B cell (primary cell): ENCODE measurements at regions not wholly inside any gene's neighbourhood (a gene's known extent, or its start where the extent isn't known, plus 50 kb on each side); places are given as distances from the start of the nearest gene placed in this dataset.

Experiments
- EZH2 ChIP-seq: IDR thresholded peaks from 2 replicates; pipeline ENCODE4 v1.6.1; 2012; ENCODE audit warnings: borderline replicate concordance, low read depth, mild to moderate bottlenecking, moderate library complexity, low read length; ENCODE audit not compliant: insufficient read depth, poor library complexity, severe bottlenecking
- TF ChIP-seq, protein P1 (sequence below): fragments of 200-600 bp; IDR thresholded peaks from one replicate; pipeline ENCODE4 v1.8.0; 2022; ENCODE audit warnings: antibody characterized with exemption, mild to moderate bottlenecking

GRCh38 chr1:222283147-222283768, 264.6 kb downstream of the HHIPL2 start:
- TF ChIP-seq, protein P1, sequence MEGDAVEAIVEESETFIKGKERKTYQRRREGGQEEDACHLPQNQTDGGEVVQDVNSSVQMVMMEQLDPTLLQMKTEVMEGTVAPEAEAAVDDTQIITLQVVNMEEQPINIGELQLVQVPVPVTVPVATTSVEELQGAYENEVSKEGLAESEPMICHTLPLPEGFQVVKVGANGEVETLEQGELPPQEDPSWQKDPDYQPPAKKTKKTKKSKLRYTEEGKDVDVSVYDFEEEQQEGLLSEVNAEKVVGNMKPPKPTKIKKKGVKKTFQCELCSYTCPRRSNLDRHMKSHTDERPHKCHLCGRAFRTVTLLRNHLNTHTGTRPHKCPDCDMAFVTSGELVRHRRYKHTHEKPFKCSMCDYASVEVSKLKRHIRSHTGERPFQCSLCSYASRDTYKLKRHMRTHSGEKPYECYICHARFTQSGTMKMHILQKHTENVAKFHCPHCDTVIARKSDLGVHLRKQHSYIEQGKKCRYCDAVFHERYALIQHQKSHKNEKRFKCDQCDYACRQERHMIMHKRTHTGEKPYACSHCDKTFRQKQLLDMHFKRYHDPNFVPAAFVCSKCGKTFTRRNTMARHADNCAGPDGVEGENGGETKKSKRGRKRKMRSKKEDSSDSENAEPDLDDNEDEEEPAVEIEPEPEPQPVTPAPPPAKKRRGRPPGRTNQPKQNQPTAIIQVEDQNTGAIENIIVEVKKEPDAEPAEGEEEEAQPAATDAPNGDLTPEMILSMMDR: no peak
- TF ChIP-seq EZH2: no peak
